Astrocyte (in vitro differentiated cells and primary cell): ENCODE measurements at regions not wholly inside any gene's neighbourhood (a gene's known extent, or its start where the extent isn't known, plus 50 kb on each side); places are given as distances from the start of the nearest gene placed in this dataset.

Source experiments
- CTCF ChIP-seq: IDR thresholded peaks from 2 replicates; pipeline ENCODE4 v1.5.1; 2011; ENCODE audit warnings: low read depth, mild to moderate bottlenecking, inconsistent platforms, low read length, moderate library complexity; ENCODE audit not compliant: insufficient read depth
- EZH2 ChIP-seq: IDR thresholded peaks from 2 replicates; pipeline ENCODE4 v1.6.1; 2012; ENCODE audit warnings: mild to moderate bottlenecking, low read length, inconsistent platforms; ENCODE audit not compliant: insufficient read depth

GRCh38 chr4:78661921-78662521 lies 110.5 kb downstream of the ANXA3 start:
- TF ChIP-seq CTCF (no peak), EZH2 (no peak)
